ENCODE measurements at regions not wholly inside any gene's neighbourhood (a gene's known extent, or its start where the extent isn't known, plus 50 kb on each side); places are given as distances from the start of the nearest gene placed in this dataset.

DNA sequence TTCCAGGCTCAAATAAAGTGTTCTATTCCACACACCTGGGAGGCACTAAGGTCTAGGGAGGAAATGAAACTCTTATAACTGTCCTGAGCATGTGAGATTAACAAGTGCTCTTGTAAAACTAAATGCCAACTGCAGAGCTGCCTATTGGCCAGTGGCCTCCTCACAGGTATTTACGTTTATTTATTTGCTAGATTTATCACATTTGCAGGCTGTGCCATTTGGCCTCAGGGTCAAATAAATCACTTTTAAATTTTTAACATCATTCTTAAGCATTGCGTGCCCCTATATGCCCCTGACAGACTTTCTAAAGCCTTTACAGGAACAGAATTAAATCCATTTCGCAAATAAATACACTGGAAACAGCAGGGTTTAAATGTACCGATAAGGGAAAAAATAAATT is 381.8 kb upstream of the NFE2L3 start:
- Histone ChIP-seq H3K4ac (ENCODE audit: low read depth, low read length) (no peak overlapping the region), H3K27ac (ENCODE audit: low read depth, low read length) (no peak overlapping the region), H3K36me3 (ENCODE audit: control insufficient read depth, insufficient read depth, low read length) (no peaks in the 10 kb centered on the region), H4K8ac (ENCODE audit: low read depth, low read length) (no peak overlapping the region), H3K9ac (ENCODE audit: low read length) (no peak overlapping the region), H2AK5ac (ENCODE audit: low read length) (no peak overlapping the region), H3K4me2 (ENCODE audit: low read length) (no peak overlapping the region), H2BK15ac (replicated peaks; ENCODE audit: low read depth) (no peak overlapping the region), H3K18ac (ENCODE audit: low read length) (no peak overlapping the region), H3K79me1 (ENCODE audit: low read length) (no peaks in the 10 kb centered on the region), H2BK120ac (ENCODE audit: low read depth, low read length) (no peak overlapping the region), H3K4me3 (ENCODE audit: low read length) (no peak overlapping the region), H3K56ac (ENCODE audit: low read length) (no peak overlapping the region), H3K23ac (ENCODE audit: low read length) (no peak overlapping the region), H3K4me1 (ENCODE audit: control insufficient read depth, low read depth, low read length) (no peaks in the 10 kb centered on the region), H3K79me2 (ENCODE audit: control insufficient read depth, insufficient read depth, low read length) (no peaks in the 10 kb centered on the region), H2BK5ac (ENCODE audit: low read length) (no peak overlapping the region), H3K27me3 (ENCODE audit: insufficient read depth, low read length, poor library complexity) (no peaks in the 10 kb centered on the region), H4K5ac (ENCODE audit: low read length) (no peak overlapping the region)
- no peak for DNase-seq
- WGBS (ENCODE audit: extremely low coverage, insufficient coverage, low lambda C conversion rate): no CpG with 5 or more reads among the region's 4 CpGs

DNA sequence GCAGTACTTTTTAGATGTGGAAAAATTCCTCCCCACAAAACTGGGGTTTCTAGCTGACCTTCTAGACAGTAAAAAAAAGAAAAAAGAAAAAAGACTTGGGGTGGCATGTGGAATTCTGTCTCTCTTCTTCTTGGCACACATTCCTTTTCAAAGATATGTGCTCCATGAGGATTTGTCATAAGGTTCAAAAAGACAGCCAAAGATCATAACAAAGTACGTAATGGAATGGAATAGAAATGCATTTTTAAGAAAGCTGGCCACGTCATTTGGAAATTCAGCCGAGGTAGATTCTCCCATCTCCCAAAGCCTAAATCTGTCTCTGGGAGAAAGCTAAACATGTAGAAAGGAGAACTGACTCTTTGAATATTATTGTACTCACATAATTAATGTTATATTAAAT is 381.3 kb upstream of the NFE2L3 start:
- Histone ChIP-seq H3K56ac (ENCODE audit: low read length) (no peak overlapping the region), H2BK15ac (replicated peaks; ENCODE audit: low read depth) (no peak overlapping the region), H3K79me1 (ENCODE audit: low read length) (no peaks in the 10 kb centered on the region), H3K36me3 (ENCODE audit: control insufficient read depth, insufficient read depth, low read length) (no peaks in the 10 kb centered on the region), H3K4me3 (ENCODE audit: low read length) (no peak overlapping the region), H4K8ac (ENCODE audit: low read depth, low read length) (no peak overlapping the region), H3K79me2 (ENCODE audit: control insufficient read depth, insufficient read depth, low read length) (no peaks in the 10 kb centered on the region), H2AK5ac (ENCODE audit: low read length) (no peak overlapping the region), H3K23ac (ENCODE audit: low read length) (no peak overlapping the region), H4K5ac (ENCODE audit: low read length) (no peak overlapping the region), H3K4ac (ENCODE audit: low read depth, low read length) (no peak overlapping the region), H3K4me1 (ENCODE audit: control insufficient read depth, low read depth, low read length) (no peaks in the 10 kb centered on the region), H2BK5ac (ENCODE audit: low read length) (no peak overlapping the region), H3K27me3 (ENCODE audit: insufficient read depth, low read length, poor library complexity) (no peaks in the 10 kb centered on the region), H3K9ac (ENCODE audit: low read length) (no peak overlapping the region), H3K27ac (ENCODE audit: low read depth, low read length) (no peak overlapping the region), H3K4me2 (ENCODE audit: low read length) (no peak overlapping the region), H2BK120ac (ENCODE audit: low read depth, low read length) (no peak overlapping the region), H3K18ac (ENCODE audit: low read length) (no peak overlapping the region)
- WGBS (ENCODE audit: extremely low coverage, insufficient coverage, low lambda C conversion rate): no CpG with 5 or more reads among the region's 3 CpGs
- no peak for DNase-seq

DNA sequence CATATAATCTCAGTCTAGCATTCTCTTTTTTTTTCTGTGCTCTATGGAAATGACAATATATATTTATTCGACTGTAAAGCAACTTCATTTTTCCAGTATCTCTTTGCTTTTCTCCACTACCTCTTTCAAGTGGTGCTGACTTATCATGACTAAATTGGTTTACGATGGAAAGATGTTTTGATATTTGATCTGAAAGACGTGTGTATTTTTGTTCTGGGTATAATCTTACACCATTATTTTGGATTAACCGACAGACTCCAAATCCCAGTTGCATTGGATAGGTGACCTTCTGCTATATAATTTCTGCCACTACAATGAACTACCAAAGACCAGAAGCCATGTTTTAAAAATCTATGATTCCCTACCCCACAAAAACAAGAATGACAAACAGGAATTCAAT is 380.5 kb upstream of the NFE2L3 start:
- H3K27ac ChIP-seq (ENCODE audit: low read depth, low read length): no peak overlapping the region
- no peaks in the 10 kb centered on the region for H3K27me3 ChIP-seq (ENCODE audit: insufficient read depth, low read length, poor library complexity)
- no peaks in the 10 kb centered on the region for H3K79me2 ChIP-seq (ENCODE audit: control insufficient read depth, insufficient read depth, low read length)
- no peak overlapping the region for H3K4ac ChIP-seq (ENCODE audit: low read depth, low read length)
- H3K9ac ChIP-seq (ENCODE audit: low read length): no peak overlapping the region
- H2AK5ac ChIP-seq (ENCODE audit: low read length): no peak overlapping the region
- H4K5ac ChIP-seq (ENCODE audit: low read length): no peak overlapping the region
- no peak overlapping the region for H2BK120ac ChIP-seq (ENCODE audit: low read depth, low read length)
- no peak overlapping the region for H2BK15ac ChIP-seq (replicated peaks; ENCODE audit: low read depth)
- H4K8ac ChIP-seq (ENCODE audit: low read depth, low read length): no peak overlapping the region
- H3K4me1 ChIP-seq (ENCODE audit: control insufficient read depth, low read depth, low read length): no peaks in the 10 kb centered on the region
- no peak overlapping the region for H3K23ac ChIP-seq (ENCODE audit: low read length)
- no CpG with 5 or more reads among the region's 4 CpGs for WGBS (ENCODE audit: extremely low coverage, insufficient coverage, low lambda C conversion rate)
- no peak overlapping the region for H3K18ac ChIP-seq (ENCODE audit: low read length)
- no peak overlapping the region for H3K4me3 ChIP-seq (ENCODE audit: low read length)
- DNase-seq: no peak
- H3K79me1 ChIP-seq (ENCODE audit: low read length): no peaks in the 10 kb centered on the region
- no peaks in the 10 kb centered on the region for H3K36me3 ChIP-seq (ENCODE audit: control insufficient read depth, insufficient read depth, low read length)
- H2BK5ac ChIP-seq (ENCODE audit: low read length): no peak overlapping the region
- no peak overlapping the region for H3K56ac ChIP-seq (ENCODE audit: low read length)
- H3K4me2 ChIP-seq (ENCODE audit: low read length): no peak overlapping the region

DNA sequence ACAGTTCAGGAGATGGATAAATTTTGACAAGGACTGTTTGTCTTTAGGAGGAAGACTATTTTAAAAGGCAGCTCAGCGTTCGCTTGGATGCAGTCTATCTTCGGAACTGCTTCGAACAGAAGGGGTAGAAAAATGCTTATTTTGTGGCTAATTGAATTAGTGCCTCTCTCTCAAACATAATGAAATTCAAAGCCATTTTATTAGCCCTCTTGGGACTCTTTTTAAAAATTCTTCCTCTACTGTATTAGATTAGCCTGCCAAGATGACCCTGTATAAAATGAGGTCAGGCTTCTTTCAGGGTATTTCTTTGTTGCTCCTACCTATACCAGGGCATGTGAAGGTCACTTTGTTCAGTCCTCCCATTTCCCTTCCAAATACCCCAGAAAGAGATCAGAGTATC is 379.2 kb upstream of the NFE2L3 start:
- no peak overlapping the region for H3K18ac ChIP-seq (ENCODE audit: low read length)
- no peak overlapping the region for H3K4ac ChIP-seq (ENCODE audit: low read depth, low read length)
- no peak overlapping the region for H2BK5ac ChIP-seq (ENCODE audit: low read length)
- H3K27ac ChIP-seq (ENCODE audit: low read depth, low read length): no peak overlapping the region
- no peak overlapping the region for H3K4me2 ChIP-seq (ENCODE audit: low read length)
- no peaks in the 10 kb centered on the region for H3K36me3 ChIP-seq (ENCODE audit: control insufficient read depth, insufficient read depth, low read length)
- H3K79me1 ChIP-seq (ENCODE audit: low read length): no peaks in the 10 kb centered on the region
- no peaks in the 10 kb centered on the region for H3K27me3 ChIP-seq (ENCODE audit: insufficient read depth, low read length, poor library complexity)
- no peak overlapping the region for H3K56ac ChIP-seq (ENCODE audit: low read length)
- no peak overlapping the region for H3K9ac ChIP-seq (ENCODE audit: low read length)
- H2AK5ac ChIP-seq (ENCODE audit: low read length): no peak overlapping the region
- no peak overlapping the region for H4K5ac ChIP-seq (ENCODE audit: low read length)
- WGBS (ENCODE audit: extremely low coverage, insufficient coverage, low lambda C conversion rate): no CpG with 5 or more reads among the region's 4 CpGs
- H3K4me3 ChIP-seq (ENCODE audit: low read length): no peak overlapping the region
- H4K8ac ChIP-seq (ENCODE audit: low read depth, low read length): no peak overlapping the region
- no peak overlapping the region for H2BK120ac ChIP-seq (ENCODE audit: low read depth, low read length)
- no peak for DNase-seq
- no peaks in the 10 kb centered on the region for H3K4me1 ChIP-seq (ENCODE audit: control insufficient read depth, low read depth, low read length)
- no peaks in the 10 kb centered on the region for H3K79me2 ChIP-seq (ENCODE audit: control insufficient read depth, insufficient read depth, low read length)
- H3K23ac ChIP-seq (ENCODE audit: low read length): no peak overlapping the region
- no peak overlapping the region for H2BK15ac ChIP-seq (replicated peaks; ENCODE audit: low read depth)

DNA sequence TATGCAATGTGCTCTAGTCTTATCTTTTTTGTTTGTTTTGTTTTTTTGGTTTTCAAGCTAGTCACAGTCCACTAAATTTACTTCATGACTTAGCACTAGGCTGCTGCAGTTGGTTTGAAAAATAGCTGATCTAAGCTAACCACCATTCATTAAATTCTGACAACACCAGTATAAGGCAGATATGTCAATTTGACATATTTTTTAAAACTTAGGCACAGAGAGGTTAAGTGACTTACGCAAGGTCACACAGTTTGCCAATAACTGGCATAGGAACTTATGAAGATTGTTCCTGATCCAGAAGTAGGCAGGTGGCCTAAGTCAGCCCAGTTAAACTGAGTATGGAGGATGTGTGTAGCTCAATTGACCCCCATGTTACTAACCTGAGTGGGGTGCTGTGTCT is 377.3 kb upstream of the NFE2L3 start:
- no CpG with 5 or more reads among the region's 1 CpG for WGBS (ENCODE audit: extremely low coverage, insufficient coverage, low lambda C conversion rate)

DNA sequence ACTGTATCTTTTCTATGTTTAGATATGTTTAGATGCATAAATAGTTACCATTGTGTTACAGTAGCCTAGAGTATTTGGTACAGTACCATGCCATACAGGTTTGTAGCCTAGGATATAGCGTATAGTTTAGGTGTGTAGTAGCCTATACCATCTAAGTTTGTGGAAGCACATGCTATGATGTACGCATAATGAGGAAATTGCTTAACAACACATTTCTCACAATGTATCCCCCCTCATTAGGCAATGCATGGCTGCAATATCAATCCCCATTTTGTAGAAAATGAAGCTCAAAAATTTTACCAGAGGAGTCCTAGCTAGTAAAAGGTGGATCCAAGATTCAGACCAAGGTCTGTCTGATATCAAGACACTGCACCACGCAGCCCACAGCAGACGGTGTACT is 376.4 kb upstream of the NFE2L3 start:
- H3K79me1 ChIP-seq (ENCODE audit: low read length): no peaks in the 10 kb centered on the region
- no peak overlapping the region for H3K56ac ChIP-seq (ENCODE audit: low read length)
- no peak overlapping the region for H2BK15ac ChIP-seq (replicated peaks; ENCODE audit: low read depth)
- H3K18ac ChIP-seq (ENCODE audit: low read length): no peak overlapping the region
- no peak overlapping the region for H3K9ac ChIP-seq (ENCODE audit: low read length)
- H3K4me2 ChIP-seq (ENCODE audit: low read length): no peak overlapping the region
- H3K4me3 ChIP-seq (ENCODE audit: low read length): no peak overlapping the region
- no peaks in the 10 kb centered on the region for H3K79me2 ChIP-seq (ENCODE audit: control insufficient read depth, insufficient read depth, low read length)
- no peak overlapping the region for H4K5ac ChIP-seq (ENCODE audit: low read length)
- DNase-seq: no peak
- no peaks in the 10 kb centered on the region for H3K4me1 ChIP-seq (ENCODE audit: control insufficient read depth, low read depth, low read length)
- H3K4ac ChIP-seq (ENCODE audit: low read depth, low read length): no peak overlapping the region
- no CpG with 5 or more reads among the region's 4 CpGs for WGBS (ENCODE audit: extremely low coverage, insufficient coverage, low lambda C conversion rate)
- no peaks in the 10 kb centered on the region for H3K27me3 ChIP-seq (ENCODE audit: insufficient read depth, low read length, poor library complexity)
- H2AK5ac ChIP-seq (ENCODE audit: low read length): no peak overlapping the region
- H2BK120ac ChIP-seq (ENCODE audit: low read depth, low read length): no peak overlapping the region
- H2BK5ac ChIP-seq (ENCODE audit: low read length): no peak overlapping the region
- no peak overlapping the region for H3K23ac ChIP-seq (ENCODE audit: low read length)
- no peaks in the 10 kb centered on the region for H3K36me3 ChIP-seq (ENCODE audit: control insufficient read depth, insufficient read depth, low read length)
- no peak overlapping the region for H3K27ac ChIP-seq (ENCODE audit: low read depth, low read length)
- no peak overlapping the region for H4K8ac ChIP-seq (ENCODE audit: low read depth, low read length)

More for the DNA sequence above, 377.3 kb upstream of the NFE2L3 start:
- Histone ChIP-seq H4K5ac (ENCODE audit: low read length) (no peak overlapping the region), H3K36me3 (ENCODE audit: control insufficient read depth, insufficient read depth, low read length) (no peaks in the 10 kb centered on the region), H3K18ac (ENCODE audit: low read length) (no peak overlapping the region), H3K4me1 (ENCODE audit: control insufficient read depth, low read depth, low read length) (no peaks in the 10 kb centered on the region), H3K4ac (ENCODE audit: low read depth, low read length) (no peak overlapping the region), H4K8ac (ENCODE audit: low read depth, low read length) (no peak overlapping the region), H3K4me2 (ENCODE audit: low read length) (no peak overlapping the region), H3K79me2 (ENCODE audit: control insufficient read depth, insufficient read depth, low read length) (no peaks in the 10 kb centered on the region), H2BK5ac (ENCODE audit: low read length) (no peak overlapping the region), H3K4me3 (ENCODE audit: low read length) (no peak overlapping the region), H3K79me1 (ENCODE audit: low read length) (no peaks in the 10 kb centered on the region), H3K23ac (ENCODE audit: low read length) (no peak overlapping the region), H2BK15ac (replicated peaks; ENCODE audit: low read depth) (no peak overlapping the region), H3K9ac (ENCODE audit: low read length) (no peak overlapping the region), H3K56ac (ENCODE audit: low read length) (no peak overlapping the region), H3K27ac (ENCODE audit: low read depth, low read length) (no peak overlapping the region), H2BK120ac (ENCODE audit: low read depth, low read length) (no peak overlapping the region), H2AK5ac (ENCODE audit: low read length) (no peak overlapping the region), H3K27me3 (ENCODE audit: insufficient read depth, low read length, poor library complexity) (no peaks in the 10 kb centered on the region)
- no peak for DNase-seq
